GM10266 (cell line): ENCODE measurements at regions not wholly inside any gene's neighbourhood (a gene's known extent, or its start where the extent isn't known, plus 50 kb on each side); places are given as distances from the start of the nearest gene placed in this dataset.

Source experiments
- DNase-seq: peaks from one replicate; pipeline ENCODE4 v3.0.0; 2012; ENCODE audit errors: extremely low spot score
- TF ChIP-seq, protein P1 (sequence below): IDR thresholded peaks from 2 replicates; pipeline ENCODE4 v1.5.1; 2012; ENCODE audit warnings: mild to moderate bottlenecking, low read depth; ENCODE audit not compliant: control insufficient read depth, insufficient read depth; ENCODE audit errors: missing control alignments

DNA sequence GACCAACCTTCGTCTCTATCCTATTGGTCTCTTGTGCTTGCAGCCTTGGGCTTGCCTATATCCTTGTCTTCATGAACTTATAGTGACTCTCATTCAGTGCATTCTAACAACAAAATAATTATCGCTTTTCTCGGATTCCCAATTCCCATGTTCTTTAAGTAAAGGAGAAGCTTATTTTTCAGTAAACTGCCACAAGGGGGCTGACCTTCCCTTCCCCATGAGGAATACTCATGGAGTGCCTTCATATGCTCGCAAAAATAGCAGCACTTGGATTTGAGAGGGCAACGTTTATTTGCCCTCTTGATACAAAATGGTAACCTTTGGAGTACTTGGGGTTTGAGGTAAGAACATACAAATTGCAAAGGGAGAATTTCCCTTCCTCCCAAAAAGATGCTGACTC, 183.2 kb upstream of the TENT5D start:
- no peak for DNase-seq
- TF ChIP-seq, protein P1, sequence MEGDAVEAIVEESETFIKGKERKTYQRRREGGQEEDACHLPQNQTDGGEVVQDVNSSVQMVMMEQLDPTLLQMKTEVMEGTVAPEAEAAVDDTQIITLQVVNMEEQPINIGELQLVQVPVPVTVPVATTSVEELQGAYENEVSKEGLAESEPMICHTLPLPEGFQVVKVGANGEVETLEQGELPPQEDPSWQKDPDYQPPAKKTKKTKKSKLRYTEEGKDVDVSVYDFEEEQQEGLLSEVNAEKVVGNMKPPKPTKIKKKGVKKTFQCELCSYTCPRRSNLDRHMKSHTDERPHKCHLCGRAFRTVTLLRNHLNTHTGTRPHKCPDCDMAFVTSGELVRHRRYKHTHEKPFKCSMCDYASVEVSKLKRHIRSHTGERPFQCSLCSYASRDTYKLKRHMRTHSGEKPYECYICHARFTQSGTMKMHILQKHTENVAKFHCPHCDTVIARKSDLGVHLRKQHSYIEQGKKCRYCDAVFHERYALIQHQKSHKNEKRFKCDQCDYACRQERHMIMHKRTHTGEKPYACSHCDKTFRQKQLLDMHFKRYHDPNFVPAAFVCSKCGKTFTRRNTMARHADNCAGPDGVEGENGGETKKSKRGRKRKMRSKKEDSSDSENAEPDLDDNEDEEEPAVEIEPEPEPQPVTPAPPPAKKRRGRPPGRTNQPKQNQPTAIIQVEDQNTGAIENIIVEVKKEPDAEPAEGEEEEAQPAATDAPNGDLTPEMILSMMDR, result no peak

DNA sequence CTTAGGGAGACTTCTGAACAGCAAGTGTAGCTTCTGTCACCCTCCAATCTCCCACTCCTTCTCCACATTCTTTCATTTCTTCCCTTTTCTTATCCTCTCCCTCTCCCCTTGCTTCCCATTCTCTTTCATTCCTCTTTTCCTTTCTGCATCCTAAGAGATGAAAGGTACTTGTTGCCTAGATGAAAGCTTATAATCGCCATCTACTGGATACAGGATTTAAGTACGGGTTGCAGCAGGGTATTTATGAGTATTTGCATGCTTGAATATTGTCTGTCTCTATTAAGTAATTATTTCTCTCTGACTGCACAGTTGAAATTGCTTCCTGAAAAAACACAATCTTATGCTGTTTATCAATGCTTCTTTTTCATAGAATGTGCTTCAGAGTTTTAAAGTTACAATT, 174.0 kb upstream of the TENT5D start:
- DNase-seq, result no peak
- TF ChIP-seq, protein P1, result no peak

GRCh38 chrX:80266287-80266686, 154.0 kb upstream of the TENT5D start:
- TF ChIP-seq, protein P1, result no peak
- DNase-seq, result no peak

- TF ChIP-seq, protein P1, result no peak
- DNase-seq, result no peak
Measured at GRCh38 chrX:80266979-80267378, 153.3 kb upstream of the TENT5D start.

- TF ChIP-seq, protein P1, result no peak
- DNase-seq, result no peak
Measured at GRCh38 chrX:80267790-80268189, 152.5 kb upstream of the TENT5D start.

GRCh38 chrX:80282535-80282934, 137.7 kb upstream of the TENT5D start:
- DNase-seq, result no peak
- TF ChIP-seq, protein P1, result no peak

GRCh38 chrX:80285131-80285773, 135.0 kb upstream of the TENT5D start:
- TF ChIP-seq, protein P1, result peak; percentile 35
- DNase-seq, result peak; percentile 8
